NT2/D1 (cell line): ENCODE measurements at regions not wholly inside any gene's neighbourhood (a gene's known extent, or its start where the extent isn't known, plus 50 kb on each side); places are given as distances from the start of the nearest gene placed in this dataset.

ENCODE experiments used
- DNase-seq: peaks from one replicate; pipeline ENCODE4 v3.0.0-alpha.2; 2011; ENCODE audit warnings: low read depth, low spot score
- H3K27me3 ChIP-seq: 2 replicates; pipeline ENCODE4 v1.6.0; 2011; ENCODE audit warnings: mild to moderate bottlenecking; ENCODE audit not compliant: insufficient read length, insufficient read depth
- H3K36me3 ChIP-seq: 2 replicates; pipeline ENCODE4 v1.6.1; 2011; ENCODE audit warnings: mild to moderate bottlenecking, low read length, mixed read lengths; ENCODE audit not compliant: insufficient read depth, insufficient read length
- H3K4me1 ChIP-seq: 2 replicates; pipeline ENCODE4 v1.5.1; 2011; ENCODE audit not compliant: insufficient read depth, insufficient read length
- H3K4me3 ChIP-seq: 2 replicates; pipeline ENCODE4 v1.5.1; 2011; ENCODE audit warnings: low read depth; ENCODE audit not compliant: insufficient read length
- H3K9ac ChIP-seq: 2 replicates; pipeline ENCODE4 v1.6.0; 2011; ENCODE audit warnings: low read depth; ENCODE audit not compliant: insufficient read length
- H3K9me3 ChIP-seq: 2 replicates; pipeline ENCODE4 v1.5.1; 2011; ENCODE audit warnings: mild to moderate bottlenecking, low read length; ENCODE audit not compliant: insufficient read depth
- SUZ12 ChIP-seq: IDR thresholded peaks from 2 replicates; pipeline ENCODE4 v1.6.1; 2011; ENCODE audit not compliant: insufficient read length, insufficient read depth; ENCODE audit errors: extremely low read depth
- YY1 ChIP-seq: IDR thresholded peaks from 2 replicates; pipeline ENCODE4 v1.6.1; 2011; ENCODE audit not compliant: insufficient read length, insufficient read depth
- ZNF274 ChIP-seq: IDR thresholded peaks from 2 replicates; pipeline ENCODE4 v1.6.1; 2011; ENCODE audit warnings: mild to moderate bottlenecking, low read depth, low read length

GRCh38 chr15:91461377-91461776 lies 361.3 kb downstream of the SV2B start:
- Histone ChIP-seq H3K9ac (no peak overlapping the region), H3K36me3 (no peaks in the 10 kb centered on the region), H3K27me3 (no peaks in the 10 kb centered on the region), H3K4me1 (peaks cover 3% of the 10 kb centered on the region), H3K9me3 (no peaks in the 10 kb centered on the region), H3K4me3 (no peak overlapping the region)
- no peak for DNase-seq
- no peak for TF ChIP-seq YY1
- TF ChIP-seq SUZ12, result no peak
- no peak for TF ChIP-seq ZNF274

DNA sequence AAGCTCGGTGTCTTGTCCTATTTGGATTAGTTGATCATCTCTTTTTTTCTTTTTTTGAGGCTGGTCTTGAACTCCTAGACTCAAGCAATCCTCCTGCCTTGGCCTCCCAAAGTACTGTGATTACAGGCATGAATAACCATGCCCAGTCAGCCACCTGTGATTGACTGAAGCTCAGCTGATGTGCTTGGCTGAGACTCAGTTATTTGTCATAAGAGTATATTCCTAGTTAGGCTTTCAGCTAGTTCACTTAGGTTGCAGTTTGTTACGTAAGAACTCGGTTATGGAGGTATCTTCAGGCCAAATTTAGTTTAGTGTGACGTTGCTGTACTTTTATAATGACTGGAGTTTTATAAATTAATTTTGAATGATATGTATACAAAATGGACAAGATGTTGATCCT lies 365.0 kb downstream of the SV2B start:
- Histone ChIP-seq H3K9ac (no peak overlapping the region), H3K36me3 (no peaks in the 10 kb centered on the region), H3K4me1 (no peaks in the 10 kb centered on the region), H3K27me3 (no peaks in the 10 kb centered on the region), H3K9me3 (no peaks in the 10 kb centered on the region), H3K4me3 (no peak overlapping the region)
- no peak for DNase-seq
- TF ChIP-seq ZNF274 (no peak), SUZ12 (no peak), YY1 (no peak)

DNA sequence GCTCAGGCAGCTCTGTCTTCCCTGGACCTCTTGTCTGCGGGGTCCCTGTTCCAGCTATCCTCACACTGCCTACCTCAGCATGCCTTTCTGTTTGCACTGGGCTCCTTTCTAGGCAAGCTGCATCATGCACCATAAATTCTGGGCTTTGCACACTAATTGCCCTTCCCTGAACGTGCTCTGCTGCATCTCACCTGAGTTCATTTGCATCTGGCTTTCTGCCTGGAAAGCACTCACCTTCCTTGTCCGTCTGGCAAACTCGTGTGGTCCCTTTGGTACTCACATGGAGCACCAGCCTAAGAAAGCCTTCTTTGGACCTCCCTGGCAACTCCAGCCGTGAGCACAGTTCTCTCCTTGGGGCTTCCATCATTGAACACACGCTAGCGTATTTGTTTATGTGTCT lies 365.6 kb downstream of the SV2B start:
- DNase-seq, result no peak
- no peaks in the 10 kb centered on the region for H3K9me3 ChIP-seq
- H3K27me3 ChIP-seq, result no peaks in the 10 kb centered on the region
- no peak overlapping the region for H3K9ac ChIP-seq
- no peak overlapping the region for H3K4me3 ChIP-seq
- H3K36me3 ChIP-seq, result no peaks in the 10 kb centered on the region
- no peak for TF ChIP-seq ZNF274
- no peak for TF ChIP-seq SUZ12
- no peak for TF ChIP-seq YY1
- no peaks in the 10 kb centered on the region for H3K4me1 ChIP-seq

DNA sequence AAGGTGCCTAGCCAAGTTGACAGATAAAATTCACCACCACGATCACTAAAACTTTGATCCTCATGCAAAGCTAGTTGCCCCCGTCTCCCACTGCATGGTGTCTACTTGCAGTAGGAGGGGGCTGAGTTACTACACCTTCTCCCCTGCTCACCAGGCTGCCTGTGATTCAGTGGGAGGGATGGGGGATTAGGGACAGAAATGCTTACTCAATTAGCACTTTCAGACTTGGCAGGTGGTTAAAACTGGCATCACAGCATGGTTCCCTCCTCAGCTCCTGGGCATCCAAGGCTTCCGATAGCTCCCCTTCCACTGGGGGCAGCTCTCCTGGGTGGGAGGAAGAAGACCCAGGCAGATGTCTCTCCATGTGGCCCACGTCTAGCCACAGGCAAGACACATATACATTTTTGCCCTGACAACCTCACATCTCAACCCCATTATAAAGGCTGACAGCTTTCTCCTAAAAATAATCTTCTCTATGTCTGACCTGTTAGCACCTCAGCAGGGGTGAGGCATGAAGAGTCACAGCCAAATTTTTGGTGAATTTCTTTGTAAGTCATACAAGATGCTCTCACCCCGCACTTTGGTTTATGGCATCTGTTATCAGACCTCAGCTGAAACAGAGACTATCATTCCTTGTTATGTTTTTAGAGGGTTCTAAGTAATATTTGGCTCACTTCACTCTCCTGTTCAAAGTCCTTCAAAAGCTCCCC lies 369.0 kb downstream of the SV2B start:
- Histone ChIP-seq H3K4me3 (no peak overlapping the region), H3K36me3 (no peaks in the 10 kb centered on the region), H3K9me3 (no peaks in the 10 kb centered on the region; the same call in 1 of the 2 replicates), H3K4me1 (no peaks in the 10 kb centered on the region), H3K27me3 (no peaks in the 10 kb centered on the region), H3K9ac (no peak overlapping the region)
- no peak for DNase-seq
- TF ChIP-seq SUZ12 (no peak), ZNF274 (no peak), YY1 (no peak)

DNA sequence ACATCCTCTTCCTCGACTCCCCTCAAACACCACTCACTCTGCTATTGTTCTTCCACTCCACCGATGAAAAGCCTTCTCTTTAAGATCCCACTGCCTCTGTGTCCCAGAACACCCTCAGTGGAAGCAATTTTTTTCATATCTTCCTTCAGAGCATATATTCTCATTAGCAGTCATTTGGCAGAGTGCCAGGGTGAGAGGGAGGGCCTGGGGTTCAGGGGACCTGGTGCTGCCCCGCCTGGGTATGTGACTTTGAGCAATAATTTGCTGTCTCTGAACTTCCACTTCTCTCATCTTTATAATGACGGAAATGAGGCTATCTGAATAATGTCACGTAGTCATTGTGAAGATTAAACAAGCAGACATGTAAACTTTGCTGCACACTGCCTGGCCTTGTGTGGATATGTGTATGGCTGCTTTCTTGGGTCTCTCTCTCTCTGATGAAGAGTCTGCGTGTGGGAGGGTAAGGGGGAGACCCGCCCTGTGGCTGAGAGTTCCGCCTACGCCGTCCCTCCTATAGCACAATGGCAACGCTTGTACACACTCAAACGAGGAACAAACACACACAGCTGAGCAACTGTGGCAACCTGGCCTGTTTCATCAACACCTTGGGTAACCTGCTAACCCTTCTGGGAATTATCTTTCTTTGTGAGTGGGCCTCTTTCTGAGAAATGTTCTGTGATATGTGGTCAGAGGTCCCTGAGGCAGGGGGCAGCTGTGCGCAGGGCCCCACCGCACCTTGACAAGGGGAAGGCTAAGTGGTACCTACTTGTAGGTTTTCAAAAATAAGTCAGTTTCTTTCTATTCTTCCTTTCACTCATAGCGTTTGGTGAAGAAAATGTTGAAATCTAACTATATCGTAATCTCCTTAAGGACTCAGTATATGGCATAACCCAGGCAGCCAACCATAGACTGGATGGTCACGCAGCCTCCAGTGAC lies 369.8 kb downstream of the SV2B start:
- no peak for TF ChIP-seq ZNF274
- no peak for TF ChIP-seq YY1
- TF ChIP-seq SUZ12, result no peak
- Histone ChIP-seq H3K27me3 (no peaks in the 10 kb centered on the region), H3K4me3 (no peak overlapping the region), H3K9me3 (no peaks in the 10 kb centered on the region; the same call in 1 of the 2 replicates), H3K4me1 (no peaks in the 10 kb centered on the region), H3K9ac (no peak overlapping the region), H3K36me3 (no peaks in the 10 kb centered on the region)
- DNase-seq, result no peak

DNA sequence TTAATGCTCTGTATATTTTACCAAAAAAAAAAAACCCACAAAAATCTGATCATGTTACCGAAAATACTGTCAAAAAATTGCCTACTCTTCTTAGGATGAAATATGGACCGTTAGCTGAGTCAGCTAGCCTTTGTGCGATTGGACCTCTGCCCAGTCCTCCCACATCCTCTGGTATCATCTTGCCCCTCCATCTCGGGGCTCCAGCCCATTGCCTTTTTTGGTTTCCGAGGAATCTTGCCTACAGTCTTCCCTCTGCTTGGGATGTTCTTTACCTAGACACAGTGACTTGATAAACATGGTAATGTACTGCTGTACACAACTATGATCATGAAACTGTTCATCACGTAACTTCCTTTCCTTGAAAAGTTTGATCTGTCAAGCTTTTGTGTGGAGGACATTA lies 371.4 kb downstream of the SV2B start:
- H3K4me1 ChIP-seq, result no peaks in the 10 kb centered on the region
- DNase-seq, result no peak
- no peak overlapping the region for H3K9ac ChIP-seq
- no peaks in the 10 kb centered on the region; the same call in 1 of the 2 replicates for H3K9me3 ChIP-seq
- no peak for TF ChIP-seq SUZ12
- no peaks in the 10 kb centered on the region for H3K36me3 ChIP-seq
- H3K4me3 ChIP-seq, result no peak overlapping the region
- no peaks in the 10 kb centered on the region for H3K27me3 ChIP-seq

DNA sequence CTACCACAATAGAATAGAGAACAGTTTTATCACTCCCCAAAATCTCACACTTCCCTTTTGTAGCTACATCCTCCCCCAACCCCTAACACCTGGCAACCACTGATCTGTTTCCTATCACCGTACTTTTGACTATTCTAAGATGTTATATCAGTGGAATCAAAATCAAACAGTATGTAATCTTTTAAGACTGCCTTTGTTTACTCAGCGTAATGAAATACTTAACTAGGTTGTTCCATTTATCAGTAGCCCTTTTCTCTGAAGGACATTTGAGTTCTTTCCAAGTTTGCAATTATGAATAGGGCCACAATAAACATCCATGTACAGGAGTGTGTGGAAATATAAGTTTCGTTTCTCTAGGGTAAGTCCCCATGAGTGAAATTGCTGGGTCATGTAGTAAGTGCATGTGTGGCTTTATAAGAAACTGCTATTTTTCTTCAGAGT lies 372.3 kb downstream of the SV2B start:
- Histone ChIP-seq H3K36me3 (no peaks in the 10 kb centered on the region), H3K9ac (no peak overlapping the region), H3K4me1 (no peaks in the 10 kb centered on the region), H3K4me3 (no peak overlapping the region), H3K9me3 (no peaks in the 10 kb centered on the region; the same call in 1 of the 2 replicates), H3K27me3 (no peaks in the 10 kb centered on the region)
- DNase-seq, result no peak
- TF ChIP-seq SUZ12 (no peak), ZNF274 (no peak), YY1 (no peak)
